Heart left ventricle (tissue), 13 donors: ENCODE measurements at regions not wholly inside any gene's neighbourhood (a gene's known extent, or its start where the extent isn't known, plus 50 kb on each side); places are given as distances from the start of the nearest gene placed in this dataset.

Experiments
- CTCF ChIP-seq, 12 donors: fragments of 200-600 bp; sonication (generic) in 4 of 12; IDR thresholded peaks; one replicate each; pipeline versions ENCODE4 v1.5.0 to v1.8.0; 2018 to 2022; ENCODE audit warnings: antibody characterized with exemption in 12 of 12, mild to moderate bottlenecking in 5 of 12
- POLR2A ChIP-seq, 2 donors: fragments of 450-650 bp; IDR thresholded peaks; one replicate each; pipeline ENCODE4 v1.6.1; 2017; ENCODE audit warnings: antibody characterized with exemption in 2 of 2, mild to moderate bottlenecking in 2 of 2, moderate library complexity in 2 of 2
- donor health status: ischemic (EF 13 %, LVEDD 7.1; RV severe dilation, severe dysfunction).
- donor health status: DM: no; HTN: yes; CAD: no.
- donor health status: DM: no; HTN: no; CAD: no.
- donor health status: ischemic (EF 25% LVEDD 6.9; RV normal size, moderate dysfunction).
- donor health status: ischemic (EF 25% LVEDD 5.7; RV mildly dilated, moderate dysfunction).
- donor health status: ischemic (EF 35%, LVEDD 5.7; RV mildly dilated, moderate dysfunction).
- donor health status: nonischemic (EF 11% LVEDD 7.7; RV severe dilation, severe dysfunction).
- donor health status: DM: yes; HTN: yes; CAD: no.
- donor health status: PGD.
- donor health status: ischemic (EF 29% LVEDD 5.4; RV normal size, mild dysfunction).
- donor health status: nonischemic (EF 23%, LVEDD 6.1; RV moderate dilation, normal function).

- TF ChIP-seq CTCF (IDR thresholded peaks at IDR 0.05), result no peak
- no peak for TF ChIP-seq POLR2A (IDR thresholded peaks at IDR 0.05)
Observed at GRCh38 chr4:1552451-1552850, 131.7 kb downstream of the FAM53A start.
